Vagina (tissue), 2 donors: ENCODE measurements at regions not wholly inside any gene's neighbourhood (a gene's known extent, or its start where the extent isn't known, plus 50 kb on each side); places are given as distances from the start of the nearest gene placed in this dataset.
A peak's percentile ranks its signal among the peaks of the same experiment; 100 is the strongest.

Experiments used
- DNase-seq, 2 donors: peaks; one replicate each; pipeline ENCODE4 v3.0.0-alpha.2; 2017; ENCODE audit errors: extremely low spot score in 2 of 2
- H3K27ac ChIP-seq: fragments of 200-600 bp; sonication (generic); one replicate; pipeline ENCODE4 v1.5.1; 2019
- H3K27me3 ChIP-seq: fragments of 200-600 bp; sonication (generic); one replicate; pipeline ENCODE4 v1.5.1; 2019
- H3K36me3 ChIP-seq, 2 donors: fragments of 200-600 bp; sonication (generic); one replicate each; pipeline ENCODE4 v1.5.1; 2017 to 2019
- H3K4me1 ChIP-seq: fragments of 200-600 bp; sonication (generic); one replicate; pipeline ENCODE4 v1.5.1; 2019
- H3K4me3 ChIP-seq, 2 donors: fragments of 200-600 bp; sonication (generic); 1 replicate in 1 of 2; 2 replicates in 1 of 2; pipeline ENCODE4 v1.5.1; 2016 to 2019
- H3K9me3 ChIP-seq: fragments of 200-600 bp; sonication (generic); one replicate; pipeline ENCODE4 v1.5.1; 2019
- POLR2A ChIP-seq, 2 donors: fragments of 450-650 bp; IDR thresholded peaks; one replicate each; pipeline ENCODE4 v1.6.1; 2017; ENCODE audit warnings: antibody characterized with exemption in 2 of 2, mild to moderate bottlenecking in 2 of 2, moderate library complexity in 2 of 2
- POLR2AphosphoS5 ChIP-seq, 2 donors: sonication (generic); formaldehyde crosslinking; IDR thresholded peaks; one replicate each; pipeline ENCODE4 v1.9.0; 2017; ENCODE audit warnings: antibody characterized with exemption in 2 of 2, mild to moderate bottlenecking in 2 of 2, low read depth in 1 of 2; ENCODE audit not compliant: insufficient read depth in 1 of 2
- intact Hi-C: fragments of 100-400 bp; cut with DNase I; formaldehyde crosslinking; loops from one replicate; pipeline ENCODE4 v1.15.1; 2023
- TF ChIP-seq, protein P1 (sequence below), 3 experiments: fragments of 450-650 bp in 2 of 3; fragments of 200-600 bp in 1 of 3; sonication (generic) in 1 of 3; IDR thresholded peaks; one replicate each; pipeline ENCODE4 v1.5.1; 2017 to 2019; ENCODE audit warnings: antibody characterized with exemption in 3 of 3, mild to moderate bottlenecking in 2 of 3, moderate library complexity in 2 of 3

DNA sequence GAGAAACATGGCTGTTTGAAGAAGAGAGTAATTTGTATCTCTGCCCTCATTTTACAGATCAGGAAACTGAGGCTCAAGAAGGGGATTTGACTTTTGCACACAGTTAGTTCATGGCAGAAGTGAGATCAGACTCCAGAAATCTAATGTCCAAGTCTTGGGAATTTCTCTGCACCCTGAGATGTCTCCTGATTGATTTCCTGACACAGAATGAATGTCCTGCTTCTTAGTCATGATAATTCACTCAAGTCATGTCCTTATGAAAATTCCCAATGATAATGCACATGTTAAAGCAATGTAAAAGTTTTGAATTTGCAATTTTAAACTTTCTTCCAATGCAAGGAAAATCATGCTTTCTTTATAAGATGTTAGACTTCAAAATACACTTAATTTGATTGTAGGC lies 105.9 kb downstream of the ACKR3 start:
- H3K36me3 ChIP-seq, result no peaks in the 10 kb centered on the region
- H3K4me1 ChIP-seq, result peaks cover 24% of the 10 kb centered on the region
- DNase-seq, result no peak
- H3K27me3 ChIP-seq, result no peaks in the 10 kb centered on the region
- TF ChIP-seq POLR2A (IDR thresholded peaks at IDR 0.05) (no peak), POLR2AphosphoS5 (IDR thresholded peaks at IDR 0.05; ENCODE audit: insufficient read depth in 1 of 2, low read depth in 1 of 2) (no peak)
- TF ChIP-seq, protein P1, sequence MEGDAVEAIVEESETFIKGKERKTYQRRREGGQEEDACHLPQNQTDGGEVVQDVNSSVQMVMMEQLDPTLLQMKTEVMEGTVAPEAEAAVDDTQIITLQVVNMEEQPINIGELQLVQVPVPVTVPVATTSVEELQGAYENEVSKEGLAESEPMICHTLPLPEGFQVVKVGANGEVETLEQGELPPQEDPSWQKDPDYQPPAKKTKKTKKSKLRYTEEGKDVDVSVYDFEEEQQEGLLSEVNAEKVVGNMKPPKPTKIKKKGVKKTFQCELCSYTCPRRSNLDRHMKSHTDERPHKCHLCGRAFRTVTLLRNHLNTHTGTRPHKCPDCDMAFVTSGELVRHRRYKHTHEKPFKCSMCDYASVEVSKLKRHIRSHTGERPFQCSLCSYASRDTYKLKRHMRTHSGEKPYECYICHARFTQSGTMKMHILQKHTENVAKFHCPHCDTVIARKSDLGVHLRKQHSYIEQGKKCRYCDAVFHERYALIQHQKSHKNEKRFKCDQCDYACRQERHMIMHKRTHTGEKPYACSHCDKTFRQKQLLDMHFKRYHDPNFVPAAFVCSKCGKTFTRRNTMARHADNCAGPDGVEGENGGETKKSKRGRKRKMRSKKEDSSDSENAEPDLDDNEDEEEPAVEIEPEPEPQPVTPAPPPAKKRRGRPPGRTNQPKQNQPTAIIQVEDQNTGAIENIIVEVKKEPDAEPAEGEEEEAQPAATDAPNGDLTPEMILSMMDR (IDR thresholded peaks at IDR 0.05), result no peak
- no peak overlapping the region for H3K4me3 ChIP-seq
- no peaks in the 10 kb centered on the region for H3K9me3 ChIP-seq
- intact Hi-C loops, result no loop called here
- no peak overlapping the region for H3K27ac ChIP-seq

DNA sequence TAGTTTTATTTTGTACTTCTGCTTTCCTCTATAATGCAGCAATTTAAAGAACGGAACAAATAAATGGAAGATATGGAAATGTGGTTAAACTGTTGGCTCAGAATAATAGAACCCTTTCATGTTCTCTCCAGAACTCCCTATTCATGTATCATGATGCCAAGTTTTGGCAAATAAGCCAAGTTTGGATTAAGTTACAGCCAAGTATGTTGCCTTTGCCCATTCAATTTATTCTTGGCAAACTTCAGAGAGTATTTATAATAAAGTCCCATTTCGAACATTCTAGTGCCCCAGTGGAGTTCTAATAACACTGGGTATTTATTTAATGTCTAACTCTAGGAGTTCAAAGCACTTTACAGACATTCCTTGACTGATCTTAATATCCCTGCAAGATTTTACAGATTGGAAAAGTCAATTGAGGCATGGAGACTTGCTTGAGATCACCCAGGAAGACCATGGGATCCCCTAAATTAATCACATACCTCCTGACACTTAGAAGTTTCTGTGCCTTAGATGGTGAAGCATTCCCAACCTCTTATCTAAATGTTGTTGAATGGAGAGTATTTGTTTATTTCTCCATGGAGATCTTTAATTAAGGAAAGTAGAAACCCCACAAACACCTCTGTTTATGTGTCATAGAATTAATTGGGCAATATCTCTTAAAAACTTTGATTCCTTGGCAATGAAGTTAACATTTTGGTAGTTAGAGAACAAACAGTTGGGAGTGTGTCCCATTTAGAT lies 106.7 kb downstream of the ACKR3 start:
- Histone ChIP-seq H3K9me3 (no peaks in the 10 kb centered on the region), H3K27me3 (no peaks in the 10 kb centered on the region), H3K27ac (no peak overlapping the region), H3K4me1 (peaks cover 25% of the 10 kb centered on the region), H3K4me3 (no peak overlapping the region), H3K36me3 (no peaks in the 10 kb centered on the region)
- DNase-seq, result no peak
- no peak for TF ChIP-seq POLR2AphosphoS5 (IDR thresholded peaks at IDR 0.05; ENCODE audit: insufficient read depth in 1 of 2, low read depth in 1 of 2)
- TF ChIP-seq, protein P1 (IDR thresholded peaks at IDR 0.05), result no peak
- TF ChIP-seq POLR2A (IDR thresholded peaks at IDR 0.05), result no peak
- intact Hi-C loops, result no loop called here

GRCh38 chr2:236677368-236677767 lies 107.7 kb downstream of the ACKR3 start:
- no peaks in the 10 kb centered on the region for H3K27me3 ChIP-seq
- H3K27ac ChIP-seq, result no peak overlapping the region
- H3K4me3 ChIP-seq, result no peak overlapping the region
- intact Hi-C loops, result no loop called here
- peak in 1 of 2 donors; percentile 52 for DNase-seq
- no peak for TF ChIP-seq POLR2A (IDR thresholded peaks at IDR 0.05)
- no peak for TF ChIP-seq POLR2AphosphoS5 (IDR thresholded peaks at IDR 0.05; ENCODE audit: insufficient read depth in 1 of 2, low read depth in 1 of 2)
- TF ChIP-seq, protein P1 (IDR thresholded peaks at IDR 0.05), result no peak
- H3K9me3 ChIP-seq, result no peaks in the 10 kb centered on the region
- no peaks in the 10 kb centered on the region for H3K36me3 ChIP-seq
- peaks cover 25% of the 10 kb centered on the region for H3K4me1 ChIP-seq

DNA sequence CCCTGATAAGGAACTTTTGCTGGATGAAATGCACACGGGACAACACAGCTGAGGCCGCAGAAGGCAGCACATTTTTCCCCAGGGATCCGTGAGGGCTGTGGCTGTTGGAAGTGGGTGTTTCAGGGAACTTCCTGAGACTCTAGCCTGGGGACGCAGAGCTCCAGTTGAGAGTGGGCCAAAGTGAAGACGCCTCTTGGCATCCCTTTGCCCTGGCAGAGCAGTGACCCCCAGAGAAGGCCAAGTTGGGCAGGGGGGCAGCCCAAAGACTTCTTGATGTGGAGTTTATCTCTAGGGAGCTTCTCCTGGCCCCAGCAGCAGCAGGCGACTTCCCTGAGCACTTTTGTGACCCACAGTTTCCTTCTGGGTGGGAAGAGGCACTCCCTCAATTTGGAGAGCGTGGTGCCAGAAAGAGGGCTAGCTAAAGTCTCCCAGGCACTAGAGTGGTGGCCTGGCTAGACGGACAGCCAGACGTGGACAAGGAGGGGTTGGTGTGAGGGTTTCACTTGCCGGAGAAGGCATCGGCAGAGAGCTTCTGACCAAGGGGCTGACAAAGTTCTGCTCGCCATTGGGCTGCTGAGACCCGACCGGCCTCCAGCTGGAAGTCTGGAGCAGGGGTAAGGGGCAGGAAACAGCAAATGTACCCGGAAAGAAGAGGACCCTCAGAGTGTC lies 108.8 kb downstream of the ACKR3 start:
- intact Hi-C loops, result no loop called here
- TF ChIP-seq POLR2A (IDR thresholded peaks at IDR 0.05) (no peak), POLR2AphosphoS5 (IDR thresholded peaks at IDR 0.05; ENCODE audit: insufficient read depth in 1 of 2, low read depth in 1 of 2) (no peak)
- TF ChIP-seq, protein P1 (IDR thresholded peaks at IDR 0.05), result no peak
- no peaks in the 10 kb centered on the region for H3K36me3 ChIP-seq

More for the DNA sequence above, 108.8 kb downstream of the ACKR3 start:
- no peaks in the 10 kb centered on the region for H3K27me3 ChIP-seq
- no peaks in the 10 kb centered on the region for H3K9me3 ChIP-seq
- no peak overlapping the region for H3K4me3 ChIP-seq
- DNase-seq, result no peak
- H3K4me1 ChIP-seq, result peaks cover 25% of the 10 kb centered on the region
- no peak overlapping the region for H3K27ac ChIP-seq
